ENCODE measurements at regions not wholly inside any gene's neighbourhood (a gene's known extent, or its start where the extent isn't known, plus 50 kb on each side); places are given as distances from the start of the nearest gene placed in this dataset.
"Not testable (repeated sequence)": the region's sequence is repeated elsewhere in the genome, so short reads cannot be mapped to it uniquely, and the experiment has no call there.

DNA sequence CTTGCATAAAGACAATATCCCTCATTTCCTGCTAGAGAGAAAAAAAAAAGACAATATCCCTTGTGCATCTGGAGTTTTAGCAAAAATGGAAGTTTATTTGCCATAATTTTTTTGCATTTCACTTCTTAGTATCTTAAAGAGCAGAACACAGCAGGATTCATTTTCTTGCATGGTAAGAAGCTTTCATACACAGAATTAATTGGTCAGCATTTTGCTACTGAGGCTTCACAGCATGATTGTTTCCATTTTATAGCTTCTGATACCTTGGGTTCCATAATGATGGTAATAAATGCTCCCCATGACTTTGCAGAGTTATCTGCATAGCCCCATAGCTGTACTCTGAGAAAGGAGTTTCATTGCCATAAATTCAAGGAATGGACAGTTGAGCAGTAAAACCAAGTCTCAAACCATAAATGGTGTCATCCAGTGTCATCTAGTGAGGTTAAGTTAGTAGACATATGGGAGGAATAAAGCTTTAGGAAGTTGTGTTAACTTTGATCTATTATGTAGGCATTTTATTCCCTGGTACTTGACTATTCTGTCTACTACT lies 88.8 kb upstream of the PLD5 start:
- no peak for DNase-seq

DNA sequence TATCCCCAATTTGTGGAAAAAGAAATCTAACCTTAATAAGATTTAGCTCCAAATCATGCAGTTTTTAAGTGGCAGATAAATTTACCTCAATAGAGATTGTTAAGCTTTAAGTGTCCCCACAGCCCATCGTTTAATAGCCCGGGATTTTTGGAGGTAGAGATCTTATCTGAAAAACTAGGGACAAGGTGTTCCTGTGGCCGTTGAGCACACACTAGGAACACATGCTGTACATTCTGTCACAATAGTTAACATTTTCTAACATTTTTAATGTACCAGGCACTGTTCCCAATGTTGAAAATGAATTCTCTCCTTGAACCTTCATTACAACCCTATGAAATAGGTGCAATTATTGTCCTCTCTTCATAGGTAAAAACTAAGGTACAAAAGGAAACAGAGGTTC lies 85.7 kb upstream of the PLD5 start:
- DNase-seq = no peak

GRCh38 chr1:242605521-242605920 lies 81.0 kb upstream of the PLD5 start:
- DNase-seq = no peak

DNA sequence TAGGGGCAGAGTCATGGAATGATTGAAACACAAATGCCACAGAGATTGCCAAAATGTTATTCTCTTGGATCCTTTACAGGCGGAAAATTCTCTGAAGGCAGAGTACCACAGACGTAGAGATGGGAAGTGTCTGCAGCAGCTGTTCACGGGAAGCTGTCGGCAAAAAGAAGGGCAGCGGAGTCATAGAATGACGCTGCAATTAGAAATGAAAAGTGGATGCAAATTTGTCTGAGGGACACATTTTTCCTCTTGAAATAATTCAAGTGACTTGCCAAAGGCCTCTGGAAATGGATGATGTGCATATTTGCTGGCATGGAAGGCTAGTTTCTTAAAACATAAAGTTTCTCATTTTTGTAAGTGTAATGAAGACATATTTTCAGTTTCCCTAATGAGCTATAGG lies 77.5 kb upstream of the PLD5 start:
- no peak for DNase-seq

DNA sequence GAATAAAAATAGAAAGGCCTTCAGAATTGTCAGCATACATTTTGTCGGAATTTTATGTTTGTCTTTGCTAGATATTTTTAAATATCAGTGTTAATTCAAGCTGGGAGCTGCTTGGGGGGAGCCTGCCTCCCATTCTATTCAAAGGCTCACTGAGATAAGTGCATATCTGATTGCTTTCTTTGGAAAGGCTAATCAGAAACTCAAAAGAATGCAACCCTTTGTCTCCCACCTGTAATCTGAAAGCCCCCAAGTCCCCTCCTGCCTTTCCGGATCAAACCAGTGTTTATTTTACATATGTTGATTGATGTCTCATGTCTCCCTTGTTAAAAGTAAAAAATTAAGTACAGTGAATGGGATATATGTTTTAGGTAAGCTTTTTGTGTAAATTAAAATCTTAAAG lies 69.3 kb upstream of the PLD5 start:
- DNase-seq = not testable (repeated sequence)

DNA sequence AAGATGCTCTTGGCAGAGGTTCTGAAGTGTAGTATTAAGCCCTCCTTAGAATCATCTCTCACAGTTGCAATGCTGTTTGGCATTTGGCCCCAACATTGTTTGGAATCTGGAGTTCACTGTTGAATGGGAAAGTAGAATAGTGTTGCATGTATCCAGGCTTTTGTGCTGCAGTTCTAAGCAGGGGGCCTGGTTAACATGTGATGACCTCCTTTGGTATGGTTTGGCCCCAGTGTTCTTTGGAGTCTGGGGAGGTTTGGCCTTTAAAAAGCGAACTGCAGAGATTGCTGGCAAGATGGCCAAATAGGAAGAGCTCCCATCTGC lies 61.8 kb upstream of the PLD5 start:
- DNase-seq = no peak

DNA sequence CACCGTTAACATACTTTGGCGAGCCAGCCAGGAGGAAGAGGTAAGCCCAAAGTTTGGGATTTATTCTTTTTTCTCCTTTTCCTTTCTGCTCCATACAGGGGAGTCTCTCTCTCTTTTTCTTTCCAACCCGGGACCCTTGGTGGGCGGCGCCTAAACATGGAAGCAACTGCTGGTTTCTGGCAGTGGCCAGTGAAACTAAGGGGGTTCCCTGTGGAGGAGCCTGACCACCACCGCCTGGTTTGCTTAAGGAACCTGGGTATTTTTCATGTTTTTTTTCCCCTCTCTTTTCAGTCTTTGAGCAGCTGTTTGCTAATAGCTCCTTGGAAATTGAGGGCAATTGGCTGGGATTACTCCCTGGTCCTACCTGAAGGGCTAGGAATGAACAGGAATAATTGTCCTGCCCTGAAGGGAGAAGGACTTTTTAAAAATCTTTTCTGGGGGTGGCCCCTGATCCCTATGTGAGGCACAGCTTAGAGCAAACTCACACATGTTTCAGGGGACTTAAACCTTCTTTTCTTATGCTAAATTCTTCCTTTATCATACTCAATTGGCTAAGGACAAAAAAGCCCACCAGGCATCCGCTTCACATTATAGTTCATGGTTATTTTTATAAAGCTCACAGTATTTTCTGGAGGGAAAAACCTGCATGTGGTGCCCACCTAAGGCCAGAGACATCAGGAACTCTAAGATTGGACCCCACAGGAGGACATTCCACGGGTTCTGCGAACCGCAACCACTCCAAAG lies 61.3 kb upstream of the PLD5 start:
- no peak for DNase-seq

DNA sequence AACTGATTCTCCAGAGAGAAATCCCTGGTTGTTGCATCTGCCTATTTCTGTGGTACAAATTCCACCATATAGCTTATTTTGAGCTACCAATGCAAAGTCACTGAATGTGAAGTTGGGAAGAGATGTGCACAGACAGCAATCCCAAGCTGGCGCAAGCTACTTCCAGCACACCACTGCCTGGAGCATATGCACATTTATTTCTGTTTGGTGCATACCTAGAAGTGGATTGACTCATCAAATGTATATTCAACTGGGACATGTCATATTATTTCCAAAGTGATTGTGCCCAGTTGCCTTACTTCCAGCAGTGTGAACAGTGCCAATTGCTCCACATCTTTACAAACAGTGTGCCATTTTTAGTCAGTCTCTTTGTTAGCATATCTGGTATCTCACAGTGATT lies 58.2 kb upstream of the PLD5 start:
- DNase-seq = no peak

GRCh38 chr1:242579528-242580235 lies 55.2 kb upstream of the PLD5 start:
- no peak for DNase-seq

All from dermis blood vessel endothelial cell (primary cell).